Smooth muscle cell (in vitro differentiated cells): ENCODE measurements at regions not wholly inside any gene's neighbourhood (a gene's known extent, or its start where the extent isn't known, plus 50 kb on each side); places are given as distances from the start of the nearest gene placed in this dataset.

ENCODE experiments used
- DNase-seq: peaks from one replicate; lab custom pipeline; 2025; ENCODE audit not compliant: unreplicated experiment; lab: John Stamatoyannopoulos, UW
- H2AFZ ChIP-seq: fragments of 200-600 bp; sonication (generic); 2 replicates; pipeline ENCODE4 v1.6.0; 2016; ENCODE audit warnings: antibody characterized with exemption, low read depth, mild to moderate bottlenecking
- H3F3A ChIP-seq: fragments of 200-600 bp; sonication (generic); 2 replicates; pipeline ENCODE4 v1.6.0; 2017; ENCODE audit warnings: antibody characterized with exemption, low read depth
- H3K27ac ChIP-seq: fragments of 200-600 bp; sonication (generic); 2 replicates; pipeline ENCODE4 v1.5.1; 2016; ENCODE audit warnings: low read depth, mild to moderate bottlenecking
- H3K27me3 ChIP-seq: fragments of 200-600 bp; sonication (generic); 2 replicates; pipeline ENCODE4 v1.6.1; 2016; ENCODE audit warnings: low read depth, mild to moderate bottlenecking
- H3K36me3 ChIP-seq: fragments of 200-600 bp; sonication (generic); 2 replicates; pipeline ENCODE4 v1.5.1; 2016; ENCODE audit warnings: low read depth
- H3K4me1 ChIP-seq: fragments of 200-600 bp; sonication (generic); 2 replicates; pipeline ENCODE4 v1.5.1; 2016; ENCODE audit warnings: low read depth
- H3K4me2 ChIP-seq: fragments of 200-600 bp; sonication (generic); 2 replicates; pipeline ENCODE4 v1.6.0; 2016; ENCODE audit warnings: mild to moderate bottlenecking
- H3K4me3 ChIP-seq: fragments of 200-600 bp; sonication (generic); 2 replicates; pipeline ENCODE4 v1.5.1; 2016; ENCODE audit warnings: mild to moderate bottlenecking
- H3K79me2 ChIP-seq: fragments of 200-600 bp; sonication (generic); 2 replicates; pipeline ENCODE4 v1.6.0; 2016; ENCODE audit warnings: low read depth, mild to moderate bottlenecking
- H3K9ac ChIP-seq: fragments of 200-600 bp; sonication (generic); 2 replicates; pipeline ENCODE4 v1.6.0; 2016; ENCODE audit warnings: low read depth
- H3K9me3 ChIP-seq: fragments of 200-600 bp; sonication (generic); replicated peaks from 2 replicates; pipeline ENCODE4 v1.5.1; 2016; ENCODE audit warnings: low read depth
- H4K20me1 ChIP-seq: fragments of 200-600 bp; sonication (generic); 2 replicates; pipeline ENCODE4 v1.6.0; 2016; ENCODE audit warnings: low read depth
- CTCF ChIP-seq: fragments of 200-600 bp; sonication (generic); IDR thresholded peaks from 2 replicates; pipeline ENCODE4 v1.5.1; 2017; ENCODE audit warnings: borderline replicate concordance, mild to moderate bottlenecking, antibody characterized with exemption; ENCODE audit not compliant: insufficient read depth, poor library complexity, severe bottlenecking
- WGBS: methylation state at CpG from one replicate; pipeline ENCODE4 v1.1.7; 2016; ENCODE audit warnings: low lambda C conversion rate; 5-methylcytosine and 5-hydroxymethylcytosine counted together

GRCh38 chr2:62441824-62442223 is 64.2 kb downstream of the TMEM17 start:
- Histone ChIP-seq H2AFZ (no peak overlapping the region), H3K4me2 (no peak overlapping the region), H3K4me3 (no peak overlapping the region), H3K79me2 (no peaks in the 10 kb centered on the region), H3K9me3 (no peaks in the 10 kb centered on the region), H3F3A (no peaks in the 10 kb centered on the region), H4K20me1 (no peaks in the 10 kb centered on the region), H3K4me1 (no peaks in the 10 kb centered on the region), H3K36me3 (no peaks in the 10 kb centered on the region), H3K27me3 (no peaks in the 10 kb centered on the region), H3K9ac (no peak overlapping the region), H3K27ac (no peak overlapping the region)
- 82% methylated on average over 6 of the region's 6 CpGs for WGBS
- no peak for TF ChIP-seq CTCF
- no peak for DNase-seq

- TF ChIP-seq CTCF = no peak
- H3K9me3 ChIP-seq = no peaks in the 10 kb centered on the region
- 94% methylated on average over 5 of the region's 5 CpGs for WGBS
- no peaks in the 10 kb centered on the region for H3F3A ChIP-seq
- no peak overlapping the region for H3K4me2 ChIP-seq
- no peak overlapping the region for H3K4me3 ChIP-seq
- no peaks in the 10 kb centered on the region for H3K4me1 ChIP-seq
- no peak overlapping the region for H3K27ac ChIP-seq
- H3K36me3 ChIP-seq = no peaks in the 10 kb centered on the region
- no peaks in the 10 kb centered on the region for H3K79me2 ChIP-seq
- no peak overlapping the region for H3K9ac ChIP-seq
- DNase-seq = no peak
- no peaks in the 10 kb centered on the region for H3K27me3 ChIP-seq
- H2AFZ ChIP-seq = no peak overlapping the region
- no peaks in the 10 kb centered on the region for H4K20me1 ChIP-seq
Observed at GRCh38 chr2:62441421-62441820, 64.6 kb downstream of the TMEM17 start.

- H3K27ac ChIP-seq = no peak overlapping the region
- H3K36me3 ChIP-seq = no peaks in the 10 kb centered on the region
- 89% methylated on average over 6 of the region's 6 CpGs for whole genome bisulfite sequencing
- TF ChIP-seq CTCF = no peak
- no peaks in the 10 kb centered on the region for H3K4me1 ChIP-seq
- H3K79me2 ChIP-seq = no peaks in the 10 kb centered on the region
- no peak overlapping the region for H3K9ac ChIP-seq
- H3K4me2 ChIP-seq = no peak overlapping the region
- no peak for DNase-seq
- H3K4me3 ChIP-seq = no peak overlapping the region
- H3K9me3 ChIP-seq = no peaks in the 10 kb centered on the region
- no peaks in the 10 kb centered on the region for H4K20me1 ChIP-seq
- no peaks in the 10 kb centered on the region for H3K27me3 ChIP-seq
- no peak overlapping the region for H2AFZ ChIP-seq
- H3F3A ChIP-seq = no peaks in the 10 kb centered on the region
Observed at GRCh38 chr2:62440281-62440946, 65.6 kb downstream of the TMEM17 start.

- Histone ChIP-seq H3K27me3 (no peaks in the 10 kb centered on the region), H4K20me1 (no peaks in the 10 kb centered on the region), H3K4me2 (no peak overlapping the region), H3K27ac (no peak overlapping the region), H3K4me3 (no peak overlapping the region), H3F3A (no peaks in the 10 kb centered on the region), H3K79me2 (no peaks in the 10 kb centered on the region), H3K36me3 (no peaks in the 10 kb centered on the region), H3K9me3 (no peaks in the 10 kb centered on the region), H3K4me1 (no peaks in the 10 kb centered on the region), H2AFZ (no peak overlapping the region), H3K9ac (no peak overlapping the region)
- 92% methylated on average over 3 of the region's 3 CpGs for WGBS
- no peak for TF ChIP-seq CTCF
- DNase-seq = no peak
Observed at GRCh38 chr2:62439425-62439824, 66.6 kb downstream of the TMEM17 start.
